Breast epithelium (tissue), 3 donors: ENCODE measurements at regions not wholly inside any gene's neighbourhood (a gene's known extent, or its start where the extent isn't known, plus 50 kb on each side); places are given as distances from the start of the nearest gene placed in this dataset.

Experiments used
- CTCF ChIP-seq, 3 donors: fragments of 450-650 bp; IDR thresholded peaks; one replicate each; pipeline ENCODE4 v1.5.1; 2016 to 2017; ENCODE audit warnings: antibody characterized with exemption in 3 of 3, mild to moderate bottlenecking in 3 of 3, moderate library complexity in 3 of 3
- POLR2A ChIP-seq: fragments of 450-650 bp; IDR thresholded peaks from one replicate; pipeline ENCODE4 v1.6.1; 2016; ENCODE audit warnings: antibody characterized with exemption, mild to moderate bottlenecking, moderate library complexity

- no peak for TF ChIP-seq POLR2A
- TF ChIP-seq CTCF (IDR thresholded peaks at IDR 0.05): no peak
Observed at GRCh38 chr4:179738822-179739221, 2296.6 kb upstream of the AGA start.
